Nucleus accumbens (tissue), 56 donors: ENCODE measurements at regions not wholly inside any gene's neighbourhood (a gene's known extent, or its start where the extent isn't known, plus 50 kb on each side); places are given as distances from the start of the nearest gene placed in this dataset.
"Not testable (repeated sequence)": the region's sequence is repeated elsewhere in the genome, so short reads cannot be mapped to it uniquely, and the experiment has no call there.

Source experiments
- DNase-seq, 56 donors: peaks; one replicate each; lab custom pipeline; 2025; lab: John Stamatoyannopoulos, UW

GRCh38 chr12:23139026-23139425 is 514.1 kb downstream of the ETNK1 start:
- no peak for DNase-seq

GRCh38 chr12:23140710-23141109 is 515.7 kb downstream of the ETNK1 start:
- no peak for DNase-seq

GRCh38 chr12:23141335-23141734 is 516.4 kb downstream of the ETNK1 start:
- DNase-seq, result no peak

- not testable (repeated sequence) for DNase-seq
These were observed 521.1 kb downstream of the ETNK1 start for GRCh38 chr12:23146070-23146469.

- no peak for DNase-seq
These were observed 543.5 kb downstream of the ETNK1 start for GRCh38 chr12:23168459-23168858.

- no peak for DNase-seq
These were observed 544.2 kb downstream of the ETNK1 start for GRCh38 chr12:23169012-23169695.

GRCh38 chr12:23169696-23170013 is 544.7 kb downstream of the ETNK1 start:
- no peak for DNase-seq

GRCh38 chr12:23174917-23175316 is 549.9 kb downstream of the ETNK1 start:
- DNase-seq, result no peak

- DNase-seq, result no peak
These were observed 560.4 kb downstream of the ETNK1 start for GRCh38 chr12:23185346-23185745.

GRCh38 chr12:23186950-23187349 is 562.0 kb downstream of the ETNK1 start:
- no peak for DNase-seq

- no peak for DNase-seq
These were observed 568.6 kb downstream of the ETNK1 start for GRCh38 chr12:23193552-23193951.

GRCh38 chr12:23197266-23197665 is 572.3 kb downstream of the ETNK1 start:
- DNase-seq, result no peak

- DNase-seq, result no peak
These were observed 577.8 kb downstream of the ETNK1 start for GRCh38 chr12:23202728-23203127.

GRCh38 chr12:23204933-23205778 is 580.2 kb downstream of the ETNK1 start:
- DNase-seq, result peak in 2 of 56 donors; percentile 3 to 8

- no peak for DNase-seq
These were observed 584.8 kb downstream of the ETNK1 start for GRCh38 chr12:23209793-23210192.

GRCh38 chr12:23210573-23210972 is 585.6 kb downstream of the ETNK1 start:
- no peak for DNase-seq

- no peak for DNase-seq
These were observed 586.7 kb downstream of the ETNK1 start for GRCh38 chr12:23211384-23212320.

- no peak for DNase-seq
These were observed 592.2 kb downstream of the ETNK1 start for GRCh38 chr12:23217158-23217557.

GRCh38 chr12:23217667-23218066 is 592.7 kb downstream of the ETNK1 start:
- no peak for DNase-seq

- DNase-seq, result peak in 1 of 56 donors; percentile 1
These were observed 596.1 kb downstream of the ETNK1 start for GRCh38 chr12:23221066-23221465.

GRCh38 chr12:23221926-23222325 is 597.0 kb downstream of the ETNK1 start:
- no peak for DNase-seq
